NCI-H2107 (cell line): ENCODE measurements at regions not wholly inside any gene's neighbourhood (a gene's known extent, or its start where the extent isn't known, plus 50 kb on each side); places are given as distances from the start of the nearest gene placed in this dataset.
"Not testable (repeated sequence)": the region's sequence is repeated elsewhere in the genome, so short reads cannot be mapped to it uniquely, and the experiment has no call there.

Source experiments
- DNase-seq: peaks from one replicate; lab custom pipeline; 2025; lab: John Stamatoyannopoulos, UW

- DNase-seq, result no peak
These were observed 334.2 kb upstream of the CCNH start for GRCh38 chr5:87746891-87747377.

GRCh38 chr5:87746341-87746740 lies 333.6 kb upstream of the CCNH start:
- DNase-seq, result no peak

GRCh38 chr5:87741881-87742280 lies 329.2 kb upstream of the CCNH start:
- DNase-seq, result no peak

GRCh38 chr5:87735923-87736322 lies 323.2 kb upstream of the CCNH start:
- no peak for DNase-seq

- no peak for DNase-seq
These were observed 321.2 kb upstream of the CCNH start for GRCh38 chr5:87733897-87734296.

- no peak for DNase-seq
These were observed 320.4 kb upstream of the CCNH start for GRCh38 chr5:87732875-87733768.

GRCh38 chr5:87729781-87730180 lies 317.1 kb upstream of the CCNH start:
- DNase-seq, result no peak

GRCh38 chr5:87722286-87722685 lies 309.6 kb upstream of the CCNH start:
- DNase-seq, result no peak

- DNase-seq, result not testable (repeated sequence)
These were observed 305.6 kb upstream of the CCNH start for GRCh38 chr5:87718224-87718925.

- no peak for DNase-seq
These were observed 305.0 kb upstream of the CCNH start for GRCh38 chr5:87717761-87718160.

GRCh38 chr5:87705876-87706275 lies 293.1 kb upstream of the CCNH start:
- no peak for DNase-seq

GRCh38 chr5:87686975-87687374 lies 274.2 kb upstream of the CCNH start:
- no peak for DNase-seq

GRCh38 chr5:87686018-87686417 lies 273.3 kb upstream of the CCNH start:
- no peak for DNase-seq

- no peak for DNase-seq
These were observed 261.5 kb upstream of the CCNH start for GRCh38 chr5:87674235-87674634.

GRCh38 chr5:87671146-87671545 lies 258.4 kb upstream of the CCNH start:
- DNase-seq, result no peak

- no peak for DNase-seq
These were observed 252.4 kb upstream of the CCNH start for GRCh38 chr5:87665166-87665565.

- no peak for DNase-seq
These were observed 249.2 kb upstream of the CCNH start for GRCh38 chr5:87661784-87662566.

GRCh38 chr5:87653242-87653641 lies 240.5 kb upstream of the CCNH start:
- no peak for DNase-seq

GRCh38 chr5:87650284-87650683 lies 237.6 kb upstream of the CCNH start:
- DNase-seq, result no peak

GRCh38 chr5:87649455-87649854 lies 236.7 kb upstream of the CCNH start:
- DNase-seq, result no peak

- DNase-seq, result no peak
These were observed 232.5 kb upstream of the CCNH start for GRCh38 chr5:87645224-87645623.

GRCh38 chr5:87640902-87641301 lies 228.2 kb upstream of the CCNH start:
- DNase-seq, result no peak
